ENCODE measurements at regions not wholly inside any gene's neighbourhood (a gene's known extent, or its start where the extent isn't known, plus 50 kb on each side); places are given as distances from the start of the nearest gene placed in this dataset.

GRCh38 chr12:132385923-132386751 lies 56.7 kb upstream of the GALNT9 start:
- Histone ChIP-seq H3F3A (ENCODE audit: control insufficient read depth, insufficient read depth) (no peaks in the 10 kb centered on the region), H3K79me2 (ENCODE audit: control insufficient read depth, low read length) (no peaks in the 10 kb centered on the region), H3K27ac (ENCODE audit: low read depth, low read length) (no peak overlapping the region), H3K9me2 (replicated peaks; ENCODE audit: control insufficient read depth, low read length) (no peaks in the 10 kb centered on the region), H3K4me2 (ENCODE audit: low read length) (no peak overlapping the region), H4K20me1 (ENCODE audit: control insufficient read depth, insufficient read depth, low read depth, low read length) (no peaks in the 10 kb centered on the region), H3K36me3 (ENCODE audit: control insufficient read depth, low read length) (no peaks in the 10 kb centered on the region), H3K4me1 (ENCODE audit: control insufficient read depth, low read length) (no peaks in the 10 kb centered on the region), H3K4me3 (ENCODE audit: low read length) (no peak overlapping the region), H3K27me3 (ENCODE audit: control insufficient read depth, low read length) (no peaks in the 10 kb centered on the region; the same call in 1 of the 2 replicates), H3K9me3 (ENCODE audit: control insufficient read depth, insufficient read depth, low read length) (no peaks in the 10 kb centered on the region)
- TF ChIP-seq, protein P1, sequence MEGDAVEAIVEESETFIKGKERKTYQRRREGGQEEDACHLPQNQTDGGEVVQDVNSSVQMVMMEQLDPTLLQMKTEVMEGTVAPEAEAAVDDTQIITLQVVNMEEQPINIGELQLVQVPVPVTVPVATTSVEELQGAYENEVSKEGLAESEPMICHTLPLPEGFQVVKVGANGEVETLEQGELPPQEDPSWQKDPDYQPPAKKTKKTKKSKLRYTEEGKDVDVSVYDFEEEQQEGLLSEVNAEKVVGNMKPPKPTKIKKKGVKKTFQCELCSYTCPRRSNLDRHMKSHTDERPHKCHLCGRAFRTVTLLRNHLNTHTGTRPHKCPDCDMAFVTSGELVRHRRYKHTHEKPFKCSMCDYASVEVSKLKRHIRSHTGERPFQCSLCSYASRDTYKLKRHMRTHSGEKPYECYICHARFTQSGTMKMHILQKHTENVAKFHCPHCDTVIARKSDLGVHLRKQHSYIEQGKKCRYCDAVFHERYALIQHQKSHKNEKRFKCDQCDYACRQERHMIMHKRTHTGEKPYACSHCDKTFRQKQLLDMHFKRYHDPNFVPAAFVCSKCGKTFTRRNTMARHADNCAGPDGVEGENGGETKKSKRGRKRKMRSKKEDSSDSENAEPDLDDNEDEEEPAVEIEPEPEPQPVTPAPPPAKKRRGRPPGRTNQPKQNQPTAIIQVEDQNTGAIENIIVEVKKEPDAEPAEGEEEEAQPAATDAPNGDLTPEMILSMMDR (IDR thresholded peaks at IDR 0.05; ENCODE audit: low read depth, low read length, poor library complexity, severe bottlenecking): no peak
- no peak for TF ChIP-seq EZH2phosphoT487 (IDR thresholded peaks at IDR 0.05; ENCODE audit: borderline replicate concordance, low read length)

GRCh38 chr12:132384916-132385774 lies 55.8 kb upstream of the GALNT9 start:
- no peaks in the 10 kb centered on the region for H3K9me3 ChIP-seq (ENCODE audit: control insufficient read depth, insufficient read depth, low read length)
- TF ChIP-seq EZH2phosphoT487 (IDR thresholded peaks at IDR 0.05; ENCODE audit: borderline replicate concordance, low read length): no peak
- TF ChIP-seq, protein P1 (IDR thresholded peaks at IDR 0.05; ENCODE audit: low read depth, low read length, poor library complexity, severe bottlenecking): no peak
- peaks cover 2% of the 10 kb centered on the region; the same call in 1 of the 2 replicates for H3K27me3 ChIP-seq (ENCODE audit: control insufficient read depth, low read length)
- H3K4me2 ChIP-seq (ENCODE audit: low read length): no peak overlapping the region
- no peaks in the 10 kb centered on the region for H4K20me1 ChIP-seq (ENCODE audit: control insufficient read depth, insufficient read depth, low read depth, low read length)
- no peak overlapping the region for H3K4me3 ChIP-seq (ENCODE audit: low read length)
- H3F3A ChIP-seq (ENCODE audit: control insufficient read depth, insufficient read depth): no peaks in the 10 kb centered on the region
- H3K27ac ChIP-seq (ENCODE audit: low read depth, low read length): no peak overlapping the region
- H3K36me3 ChIP-seq (ENCODE audit: control insufficient read depth, low read length): no peaks in the 10 kb centered on the region
- H3K9me2 ChIP-seq (replicated peaks; ENCODE audit: control insufficient read depth, low read length): no peaks in the 10 kb centered on the region
- no peaks in the 10 kb centered on the region for H3K79me2 ChIP-seq (ENCODE audit: control insufficient read depth, low read length)
- H3K4me1 ChIP-seq (ENCODE audit: control insufficient read depth, low read length): no peaks in the 10 kb centered on the region

DNA sequence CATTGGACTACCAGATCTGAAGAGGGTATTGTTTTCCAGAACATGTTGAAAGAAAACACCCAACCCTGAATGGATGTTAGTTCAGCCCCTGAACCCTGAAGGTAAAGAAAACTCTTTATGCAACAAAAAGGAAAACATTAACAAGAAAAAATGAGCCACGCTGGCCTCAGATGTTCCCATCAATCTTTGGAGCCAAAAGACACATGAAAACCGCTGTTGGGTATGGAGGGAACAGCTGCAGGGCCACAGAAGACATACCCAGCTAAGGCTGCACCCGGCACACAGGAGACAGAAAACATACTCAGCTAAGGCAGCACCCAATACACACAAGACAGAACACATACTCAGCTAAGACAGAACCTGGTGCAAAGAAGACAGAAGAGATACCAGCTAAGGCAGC lies 51.3 kb upstream of the GALNT9 start:
- Histone ChIP-seq H3K79me2 (ENCODE audit: control insufficient read depth, low read length) (no peaks in the 10 kb centered on the region), H3K27me3 (ENCODE audit: control insufficient read depth, low read length) (peaks cover 2% of the 10 kb centered on the region; the same call in 1 of the 2 replicates), H4K20me1 (ENCODE audit: control insufficient read depth, insufficient read depth, low read depth, low read length) (no peaks in the 10 kb centered on the region), H3K4me1 (ENCODE audit: control insufficient read depth, low read length) (no peaks in the 10 kb centered on the region), H3K9me2 (replicated peaks; ENCODE audit: control insufficient read depth, low read length) (no peaks in the 10 kb centered on the region), H3K4me2 (ENCODE audit: low read length) (no peak overlapping the region), H3K9me3 (ENCODE audit: control insufficient read depth, insufficient read depth, low read length) (no peaks in the 10 kb centered on the region), H3K4me3 (ENCODE audit: low read length) (no peak overlapping the region), H3F3A (ENCODE audit: control insufficient read depth, insufficient read depth) (no peaks in the 10 kb centered on the region), H3K36me3 (ENCODE audit: control insufficient read depth, low read length) (no peaks in the 10 kb centered on the region), H3K27ac (ENCODE audit: low read depth, low read length) (no peak overlapping the region)
- TF ChIP-seq EZH2phosphoT487 (IDR thresholded peaks at IDR 0.05; ENCODE audit: borderline replicate concordance, low read length): no peak
- TF ChIP-seq, protein P1 (IDR thresholded peaks at IDR 0.05; ENCODE audit: low read depth, low read length, poor library complexity, severe bottlenecking): no peak

Measured in DOHH2 (cell line).